ENCODE measurements at regions not wholly inside any gene's neighbourhood (a gene's known extent, or its start where the extent isn't known, plus 50 kb on each side); places are given as distances from the start of the nearest gene placed in this dataset.

DNA sequence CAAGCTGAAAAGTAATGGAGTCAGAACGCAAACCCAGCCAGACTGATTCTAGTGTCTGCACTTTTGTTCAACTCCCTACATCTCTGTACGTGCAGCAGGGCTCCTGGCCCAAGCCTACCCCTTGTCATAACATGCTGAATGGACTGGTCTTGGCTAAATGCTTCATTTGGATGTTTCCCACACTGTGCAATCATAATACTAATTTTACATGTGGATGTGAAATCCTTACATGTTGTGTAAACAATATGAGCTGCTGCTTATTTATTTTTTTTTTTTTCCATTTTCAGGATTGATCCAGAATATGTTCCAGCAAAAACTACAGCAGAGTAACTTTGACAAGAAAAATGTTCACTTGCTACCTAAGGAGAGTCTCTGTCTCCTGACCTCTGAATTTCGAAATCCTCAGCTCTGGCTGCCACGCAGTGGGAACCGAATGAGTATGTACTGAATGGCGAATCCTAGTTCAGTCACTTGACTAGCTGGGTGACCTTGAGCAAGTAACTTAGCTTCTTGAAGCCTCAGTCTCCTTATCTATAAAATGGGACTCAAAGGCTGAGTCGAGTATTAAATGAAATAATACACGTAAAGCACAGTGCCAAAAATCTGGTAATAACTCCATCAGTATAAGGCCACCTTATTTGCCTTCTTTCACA lies 133.4 kb downstream of the EHF start:
- Histone ChIP-seq H3K79me2 (ENCODE audit: insufficient read depth) (no peaks in the 10 kb centered on the region), H3K9ac (no peak overlapping the region), H3K27me3 (ENCODE audit: insufficient read depth) (peaks cover 10% of the 10 kb centered on the region; the same call in 1 of the 2 replicates), H3K4me3 (ENCODE audit: low read depth in 2 of 2, low read length in 1 of 2) (no peak overlapping the region), H3K27ac (ENCODE audit: low read depth in 2 of 2, low read length in 1 of 2) (no peak overlapping the region), H3K36me3 (replicated peaks in 1 of 2; ENCODE audit: control insufficient read depth in 1 of 2, insufficient read depth in 2 of 2, low read length in 1 of 2) (no peaks in the 10 kb centered on the region), H4K20me1 (ENCODE audit: insufficient read depth) (no peaks in the 10 kb centered on the region), H2AFZ (ENCODE audit: low read depth) (no peak overlapping the region), H3K4me1 (ENCODE audit: control insufficient read depth in 1 of 2, insufficient read depth in 2 of 2, low read depth in 1 of 2, low read length in 1 of 2) (peaks cover 0 to 4% of the 10 kb centered on the region in 2 experiments; a peak in 1 of 4 replicates), H3F3A (replicated peaks; ENCODE audit: insufficient read depth) (no peaks in the 10 kb centered on the region), H3K9me3 (no peaks in the 10 kb centered on the region), H3K4me2 (no peak overlapping the region), H3K9me2 (no peaks in the 10 kb centered on the region)
- ChIA-PET POLR2A (no interaction called here), CTCF (no interaction called here)
- no peak for DNase-seq
- 63% methylated on average over 8 of the region's 8 CpGs for WGBS (ENCODE audit: low lambda C conversion rate)
- TF ChIP-seq POLR2AphosphoS5 (IDR thresholded peaks at IDR 0.05; ENCODE audit: low read depth, low read length) (no peak), SIN3A (IDR thresholded peaks at IDR 0.05; ENCODE audit: borderline replicate concordance, low read depth, low read length) (no peak), SMC3 (IDR thresholded peaks at IDR 0.05; ENCODE audit: low read depth, low read length) (no peak), FOSL2 (IDR thresholded peaks at IDR 0.05; ENCODE audit: borderline replicate concordance, low read depth) (no peak), RCOR1 (IDR thresholded peaks at IDR 0.05; ENCODE audit: low read length) (no peak), NRF1 (IDR thresholded peaks at IDR 0.05; ENCODE audit: low read depth, low read length) (no peak), CTCF (IDR thresholded peaks at IDR 0.05) (no peak), RFX5 (IDR thresholded peaks at IDR 0.05; ENCODE audit: low read length) (no peak), MEF2A (IDR thresholded peaks at IDR 0.05; ENCODE audit: borderline replicate concordance, low read depth) (no peak), CHD2 (IDR thresholded peaks at IDR 0.05; ENCODE audit: low read length, partially characterized antibody) (no peak), RXRA (IDR thresholded peaks at IDR 0.05; ENCODE audit: borderline replicate concordance, low read depth) (no peak)
- TF ChIP-seq, protein P1, sequence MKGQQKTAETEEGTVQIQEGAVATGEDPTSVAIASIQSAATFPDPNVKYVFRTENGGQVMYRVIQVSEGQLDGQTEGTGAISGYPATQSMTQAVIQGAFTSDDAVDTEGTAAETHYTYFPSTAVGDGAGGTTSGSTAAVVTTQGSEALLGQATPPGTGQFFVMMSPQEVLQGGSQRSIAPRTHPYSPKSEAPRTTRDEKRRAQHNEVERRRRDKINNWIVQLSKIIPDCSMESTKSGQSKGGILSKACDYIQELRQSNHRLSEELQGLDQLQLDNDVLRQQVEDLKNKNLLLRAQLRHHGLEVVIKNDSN (IDR thresholded peaks at IDR 0.05; ENCODE audit: borderline replicate concordance, low read depth): no peak
- TF ChIP-seq, protein P2, sequence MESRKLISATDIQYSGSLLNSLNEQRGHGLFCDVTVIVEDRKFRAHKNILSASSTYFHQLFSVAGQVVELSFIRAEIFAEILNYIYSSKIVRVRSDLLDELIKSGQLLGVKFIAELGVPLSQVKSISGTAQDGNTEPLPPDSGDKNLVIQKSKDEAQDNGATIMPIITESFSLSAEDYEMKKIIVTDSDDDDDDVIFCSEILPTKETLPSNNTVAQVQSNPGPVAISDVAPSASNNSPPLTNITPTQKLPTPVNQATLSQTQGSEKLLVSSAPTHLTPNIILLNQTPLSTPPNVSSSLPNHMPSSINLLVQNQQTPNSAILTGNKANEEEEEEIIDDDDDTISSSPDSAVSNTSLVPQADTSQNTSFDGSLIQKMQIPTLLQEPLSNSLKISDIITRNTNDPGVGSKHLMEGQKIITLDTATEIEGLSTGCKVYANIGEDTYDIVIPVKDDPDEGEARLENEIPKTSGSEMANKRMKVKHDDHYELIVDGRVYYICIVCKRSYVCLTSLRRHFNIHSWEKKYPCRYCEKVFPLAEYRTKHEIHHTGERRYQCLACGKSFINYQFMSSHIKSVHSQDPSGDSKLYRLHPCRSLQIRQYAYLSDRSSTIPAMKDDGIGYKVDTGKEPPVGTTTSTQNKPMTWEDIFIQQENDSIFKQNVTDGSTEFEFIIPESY (IDR thresholded peaks at IDR 0.05; ENCODE audit: borderline replicate concordance, low read depth): no peak
- TF ChIP-seq, protein P3, sequence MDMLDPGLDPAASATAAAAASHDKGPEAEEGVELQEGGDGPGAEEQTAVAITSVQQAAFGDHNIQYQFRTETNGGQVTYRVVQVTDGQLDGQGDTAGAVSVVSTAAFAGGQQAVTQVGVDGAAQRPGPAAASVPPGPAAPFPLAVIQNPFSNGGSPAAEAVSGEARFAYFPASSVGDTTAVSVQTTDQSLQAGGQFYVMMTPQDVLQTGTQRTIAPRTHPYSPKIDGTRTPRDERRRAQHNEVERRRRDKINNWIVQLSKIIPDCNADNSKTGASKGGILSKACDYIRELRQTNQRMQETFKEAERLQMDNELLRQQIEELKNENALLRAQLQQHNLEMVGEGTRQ (IDR thresholded peaks at IDR 0.05; ENCODE audit: borderline replicate concordance, low read depth, low read length): no peak
